Spinal cord (tissue), 9 donors: ENCODE measurements at regions not wholly inside any gene's neighbourhood (a gene's known extent, or its start where the extent isn't known, plus 50 kb on each side); places are given as distances from the start of the nearest gene placed in this dataset.

Experiments used
- DNase-seq, 6 donors: peaks; one replicate each; pipeline versions ENCODE4 v3.0.0 to v3.0.0-alpha.2; 2013 to 2015; ENCODE audit warnings: low spot score in 6 of 6, low read depth in 4 of 6
- H3K27ac ChIP-seq: one replicate; pipeline ENCODE4 v1.5.1; 2013; ENCODE audit warnings: low read depth, low read length, control low read depth
- H3K27me3 ChIP-seq: one replicate; pipeline ENCODE4 v1.6.1; 2013; ENCODE audit warnings: low read length; ENCODE audit not compliant: control insufficient read depth, insufficient read depth
- H3K36me3 ChIP-seq: one replicate; pipeline ENCODE4 v1.6.1; 2013; ENCODE audit warnings: low read length; ENCODE audit not compliant: control insufficient read depth, insufficient read depth
- H3K4me1 ChIP-seq: one replicate; pipeline ENCODE4 v1.6.1; 2013; ENCODE audit warnings: low read length; ENCODE audit not compliant: control insufficient read depth, insufficient read depth
- H3K4me3 ChIP-seq: one replicate; pipeline ENCODE4 v1.5.1; 2013; ENCODE audit warnings: low read depth, low read length, control low read depth
- H3K9me3 ChIP-seq: one replicate; pipeline ENCODE4 v1.6.1; 2013; ENCODE audit warnings: low read length; ENCODE audit not compliant: control insufficient read depth, insufficient read depth
- WGBS: methylation state at CpG from one replicate; pipeline ENCODE4 v1.1.5; 2013; ENCODE audit warnings: missing lambda C conversion rate; ENCODE audit not compliant: insufficient coverage; 5-methylcytosine and 5-hydroxymethylcytosine counted together
- donor health status: healthy.

GRCh38 chr6:87875781-87876180 lies 171.9 kb upstream of the SPACA1 start:
- no CpG with 5 or more reads among the region's 1 CpG for WGBS
- Histone ChIP-seq H3K4me1 (no peaks in the 10 kb centered on the region), H3K36me3 (no peaks in the 10 kb centered on the region), H3K9me3 (no peaks in the 10 kb centered on the region), H3K27me3 (no peaks in the 10 kb centered on the region), H3K4me3 (no peak overlapping the region), H3K27ac (no peak overlapping the region)
- DNase-seq: no peak

DNA sequence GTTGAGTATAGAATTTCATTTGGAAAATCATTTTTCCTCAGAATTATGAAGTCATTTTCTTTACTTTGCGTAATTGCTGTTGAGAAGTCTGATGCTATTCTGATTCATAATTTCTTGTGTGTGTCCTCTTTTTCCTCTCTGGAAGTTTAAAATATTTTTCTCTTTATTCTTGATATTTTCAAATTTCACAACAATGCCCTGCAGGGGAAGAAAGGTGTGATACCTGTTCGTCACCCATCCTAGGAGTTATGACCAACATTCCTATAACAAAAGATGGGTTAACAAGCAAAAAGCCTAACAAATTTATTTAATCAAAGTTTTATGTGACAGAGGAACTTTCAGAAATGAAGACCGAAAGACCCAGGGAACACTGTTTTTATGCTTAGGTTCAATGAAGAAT lies 171.5 kb upstream of the AKIRIN2 start:
- Histone ChIP-seq H3K27ac (no peak overlapping the region), H3K4me1 (no peaks in the 10 kb centered on the region), H3K9me3 (no peaks in the 10 kb centered on the region), H3K27me3 (no peaks in the 10 kb centered on the region), H3K4me3 (no peak overlapping the region), H3K36me3 (no peaks in the 10 kb centered on the region)
- WGBS: 100% methylated on average over 1 of the region's 3 CpGs
- DNase-seq: no peak

DNA sequence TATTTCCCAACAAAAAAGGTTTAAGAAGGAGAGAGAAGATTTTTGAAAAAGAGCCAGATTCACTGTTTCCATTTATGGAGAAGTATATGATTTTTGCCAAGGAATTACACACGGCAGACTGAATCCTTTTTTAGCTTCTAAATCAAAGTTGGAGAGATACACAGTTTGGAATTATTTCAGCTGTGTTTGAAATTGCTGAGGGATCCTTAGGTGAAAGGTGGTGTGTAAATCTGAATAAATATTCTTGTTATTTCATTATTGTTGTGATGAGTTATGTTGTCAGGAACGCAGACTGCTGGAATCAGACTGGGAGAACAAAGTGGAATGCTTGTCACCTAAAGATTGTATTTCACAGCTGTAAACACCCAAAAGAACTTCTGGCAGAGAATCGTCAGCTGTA lies 168.5 kb upstream of the AKIRIN2 start:
- Histone ChIP-seq H3K27ac (no peak overlapping the region), H3K36me3 (no peaks in the 10 kb centered on the region), H3K9me3 (no peaks in the 10 kb centered on the region), H3K4me3 (no peak overlapping the region), H3K4me1 (no peaks in the 10 kb centered on the region), H3K27me3 (no peaks in the 10 kb centered on the region)
- WGBS: 50% methylated on average over 1 of the region's 3 CpGs
- peak in 2 of 6 donors; percentile 5 to 74 for DNase-seq

DNA sequence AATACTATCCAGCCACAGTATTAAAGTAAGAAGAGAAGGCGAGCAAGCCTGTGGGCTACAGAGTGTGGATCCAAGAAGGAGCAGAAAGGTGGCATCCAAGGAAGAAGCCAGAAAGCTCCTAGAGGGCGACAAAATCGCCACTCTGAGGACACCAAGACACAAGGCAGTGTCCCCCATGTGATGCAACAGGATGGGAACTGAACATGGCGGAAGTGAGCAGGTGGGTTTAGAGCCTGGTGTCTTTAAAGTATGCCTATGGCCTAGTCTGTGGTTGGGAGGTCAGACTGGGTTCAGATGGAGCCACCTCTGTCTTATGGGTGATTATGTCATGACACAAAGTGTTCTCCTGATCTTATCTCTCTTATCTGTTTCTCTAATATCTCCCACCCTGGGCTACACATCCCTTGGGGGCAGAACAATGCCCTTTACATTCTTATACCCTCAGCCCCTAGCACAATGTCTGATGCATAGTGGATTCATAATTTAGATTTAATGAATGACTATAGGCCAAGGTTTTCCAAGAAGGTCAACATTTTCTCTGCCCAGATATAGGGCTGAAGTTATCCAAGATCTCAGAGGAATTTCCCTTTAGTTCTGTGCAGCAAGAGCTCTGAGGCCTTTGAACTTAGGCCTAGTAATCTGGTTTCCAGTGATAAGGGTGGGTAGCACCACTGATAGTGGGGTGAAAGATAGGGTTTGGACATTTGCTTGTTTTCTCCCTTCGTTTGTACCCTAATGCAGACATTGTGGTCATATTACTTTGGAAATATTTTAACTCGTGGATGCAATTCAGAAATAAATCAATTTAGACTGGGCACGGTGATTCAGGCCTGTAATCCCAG lies 167.3 kb upstream of the AKIRIN2 start:
- WGBS: 99% methylated on average over 4 of the region's 7 CpGs
- no peaks in the 10 kb centered on the region for H3K27me3 ChIP-seq
- no peaks in the 10 kb centered on the region for H3K4me1 ChIP-seq
- no peak overlapping the region for H3K27ac ChIP-seq
- no peaks in the 10 kb centered on the region for H3K36me3 ChIP-seq
- H3K4me3 ChIP-seq: no peak overlapping the region
- DNase-seq: no peak
- H3K9me3 ChIP-seq: no peaks in the 10 kb centered on the region

DNA sequence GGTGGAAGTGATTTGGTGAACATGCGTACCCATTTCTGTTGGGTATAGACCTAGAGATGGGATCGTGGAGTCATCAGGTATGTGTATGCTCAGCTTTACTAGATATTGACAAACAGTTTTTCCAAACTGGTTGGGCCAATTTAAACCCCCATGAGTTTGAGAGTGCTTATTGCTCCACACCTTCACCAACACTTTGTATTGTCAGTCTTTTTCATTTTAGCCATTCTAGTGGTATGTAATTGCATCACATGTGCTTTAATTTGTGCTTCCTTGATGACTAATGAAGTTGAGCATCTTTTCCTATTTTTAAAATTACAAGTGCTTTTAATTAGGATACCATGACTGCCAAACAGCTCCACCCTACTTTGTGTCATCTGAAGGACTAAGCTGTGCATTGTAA lies 158.9 kb upstream of the AKIRIN2 start:
- DNase-seq: no peak
- no peaks in the 10 kb centered on the region for H3K4me1 ChIP-seq
- no peaks in the 10 kb centered on the region for H3K9me3 ChIP-seq
- 100% methylated on average over 2 of the region's 2 CpGs for WGBS
- H3K4me3 ChIP-seq: no peak overlapping the region
- no peaks in the 10 kb centered on the region for H3K27me3 ChIP-seq
- no peaks in the 10 kb centered on the region for H3K36me3 ChIP-seq
- H3K27ac ChIP-seq: no peak overlapping the region

DNA sequence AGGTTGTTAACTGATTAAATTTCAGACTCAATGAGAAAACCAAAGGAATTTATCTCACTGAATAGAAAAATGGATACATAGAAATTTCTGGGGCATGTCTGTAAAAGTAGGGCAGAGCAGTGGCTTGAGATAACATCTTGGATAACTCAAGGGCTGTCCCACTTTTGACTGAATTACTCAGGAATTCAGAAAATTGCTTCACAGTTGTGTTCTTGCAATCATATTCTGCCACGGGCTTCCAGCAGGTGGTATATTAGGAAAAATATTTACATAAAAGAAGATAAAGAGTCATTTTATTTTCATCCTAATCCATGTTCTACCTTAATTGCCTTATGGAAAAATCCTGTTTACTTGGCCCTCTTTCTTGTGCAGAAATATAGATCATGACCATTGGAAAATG lies 156.4 kb upstream of the AKIRIN2 start:
- Histone ChIP-seq H3K27me3 (no peaks in the 10 kb centered on the region), H3K9me3 (no peaks in the 10 kb centered on the region), H3K36me3 (no peaks in the 10 kb centered on the region), H3K4me1 (no peaks in the 10 kb centered on the region), H3K4me3 (no peak overlapping the region), H3K27ac (no peak overlapping the region)
- WGBS: no CpG with 5 or more reads among the region's 1 CpG
- no peak for DNase-seq

GRCh38 chr6:87851674-87852299 lies 149.8 kb upstream of the AKIRIN2 start:
- no peaks in the 10 kb centered on the region for H3K36me3 ChIP-seq
- H3K4me3 ChIP-seq: no peak overlapping the region
- H3K27me3 ChIP-seq: no peaks in the 10 kb centered on the region
- 89% methylated on average over 3 of the region's 4 CpGs for WGBS
- H3K9me3 ChIP-seq: no peaks in the 10 kb centered on the region
- DNase-seq: no peak
- no peaks in the 10 kb centered on the region for H3K4me1 ChIP-seq
- H3K27ac ChIP-seq: no peak overlapping the region

GRCh38 chr6:87848616-87849015 lies 146.6 kb upstream of the AKIRIN2 start:
- H3K27ac ChIP-seq: no peak overlapping the region
- DNase-seq: peak in 2 of 6 donors; percentile 18 to 60

GRCh38 chr6:87847830-87848210 lies 145.8 kb upstream of the AKIRIN2 start:
- Histone ChIP-seq H3K4me1 (no peaks in the 10 kb centered on the region), H3K9me3 (no peaks in the 10 kb centered on the region), H3K27ac (no peak overlapping the region), H3K4me3 (no peak overlapping the region), H3K27me3 (no peaks in the 10 kb centered on the region), H3K36me3 (no peaks in the 10 kb centered on the region)
- no peak for DNase-seq
- WGBS: no CpG with 5 or more reads among the region's 1 CpG

More at GRCh38 chr6:87848616-87849015, 146.6 kb upstream of the AKIRIN2 start:
- WGBS: 100% methylated on average over 1 of the region's 3 CpGs
- Histone ChIP-seq H3K36me3 (no peaks in the 10 kb centered on the region), H3K9me3 (no peaks in the 10 kb centered on the region), H3K4me3 (no peak overlapping the region), H3K4me1 (no peaks in the 10 kb centered on the region), H3K27me3 (no peaks in the 10 kb centered on the region)
